ENCODE measurements at regions not wholly inside any gene's neighbourhood (a gene's known extent, or its start where the extent isn't known, plus 50 kb on each side); places are given as distances from the start of the nearest gene placed in this dataset.

GRCh38 chr22:23499845-23500500 lies 80.1 kb downstream of the IGLL1 start:
- TF ChIP-seq, protein P1, sequence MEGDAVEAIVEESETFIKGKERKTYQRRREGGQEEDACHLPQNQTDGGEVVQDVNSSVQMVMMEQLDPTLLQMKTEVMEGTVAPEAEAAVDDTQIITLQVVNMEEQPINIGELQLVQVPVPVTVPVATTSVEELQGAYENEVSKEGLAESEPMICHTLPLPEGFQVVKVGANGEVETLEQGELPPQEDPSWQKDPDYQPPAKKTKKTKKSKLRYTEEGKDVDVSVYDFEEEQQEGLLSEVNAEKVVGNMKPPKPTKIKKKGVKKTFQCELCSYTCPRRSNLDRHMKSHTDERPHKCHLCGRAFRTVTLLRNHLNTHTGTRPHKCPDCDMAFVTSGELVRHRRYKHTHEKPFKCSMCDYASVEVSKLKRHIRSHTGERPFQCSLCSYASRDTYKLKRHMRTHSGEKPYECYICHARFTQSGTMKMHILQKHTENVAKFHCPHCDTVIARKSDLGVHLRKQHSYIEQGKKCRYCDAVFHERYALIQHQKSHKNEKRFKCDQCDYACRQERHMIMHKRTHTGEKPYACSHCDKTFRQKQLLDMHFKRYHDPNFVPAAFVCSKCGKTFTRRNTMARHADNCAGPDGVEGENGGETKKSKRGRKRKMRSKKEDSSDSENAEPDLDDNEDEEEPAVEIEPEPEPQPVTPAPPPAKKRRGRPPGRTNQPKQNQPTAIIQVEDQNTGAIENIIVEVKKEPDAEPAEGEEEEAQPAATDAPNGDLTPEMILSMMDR (IDR thresholded peaks at IDR 0.05; ENCODE audit: low read length): no peak
- no peak for TF ChIP-seq EZH2 (IDR thresholded peaks at IDR 0.05; ENCODE audit: borderline replicate concordance, low read length)

Data from OCI-LY1 (cell line).